MM.1S (cell line): ENCODE measurements at regions not wholly inside any gene's neighbourhood (a gene's known extent, or its start where the extent isn't known, plus 50 kb on each side); places are given as distances from the start of the nearest gene placed in this dataset.
"Not testable (repeated sequence)": the region's sequence is repeated elsewhere in the genome, so short reads cannot be mapped to it uniquely, and the experiment has no call there.

Experiments used
- DNase-seq: peaks from one replicate; pipeline ENCODE4 v3.0.0-alpha.2; 2015
- H2AFZ ChIP-seq: fragments of 300-600 bp; sonication (generic); 2 replicates; pipeline ENCODE4 v1.6.0; 2016; ENCODE audit warnings: antibody characterized with exemption, low read length
- H3F3A ChIP-seq: fragments of 300-600 bp; sonication (generic); 2 replicates; pipeline ENCODE4 v1.6.1; 2016; ENCODE audit warnings: mild to moderate bottlenecking, antibody characterized with exemption, low read length, moderate library complexity, mixed read lengths; ENCODE audit not compliant: insufficient read depth
- H3K27ac ChIP-seq: fragments of 300-600 bp; sonication (generic); 2 replicates; pipeline ENCODE4 v1.5.1; 2016; ENCODE audit warnings: mild to moderate bottlenecking, low read length
- H3K27me3 ChIP-seq: fragments of 300-600 bp; sonication (generic); replicated peaks from 2 replicates; pipeline ENCODE4 v1.6.0; 2016; ENCODE audit warnings: low read length; ENCODE audit not compliant: insufficient read depth
- H3K36me3 ChIP-seq: fragments of 300-600 bp; sonication (generic); replicated peaks from 2 replicates; pipeline ENCODE4 v1.6.1; 2016; ENCODE audit warnings: mild to moderate bottlenecking, low read length, mixed read lengths; ENCODE audit not compliant: insufficient read depth
- H3K4me1 ChIP-seq: fragments of 300-600 bp; sonication (generic); 2 replicates; pipeline ENCODE4 v1.6.1; 2016; ENCODE audit warnings: low read length, mixed read lengths
- H3K4me2 ChIP-seq: fragments of 300-600 bp; sonication (generic); 2 replicates; pipeline ENCODE4 v1.6.0; 2016; ENCODE audit warnings: low read depth, low read length
- H3K4me3 ChIP-seq: fragments of 300-600 bp; sonication (generic); 2 replicates; pipeline ENCODE4 v1.5.1; 2016; ENCODE audit warnings: low read length, mixed read lengths
- H3K79me2 ChIP-seq: fragments of 300-600 bp; sonication (generic); 2 replicates; pipeline ENCODE4 v1.6.1; 2016; ENCODE audit warnings: mixed run types, low read length, mixed read lengths
- H3K9ac ChIP-seq: fragments of 300-600 bp; sonication (generic); 2 replicates; pipeline ENCODE4 v1.6.1; 2016; ENCODE audit warnings: low read length, mixed read lengths
- H3K9me2 ChIP-seq: fragments of 300-600 bp; sonication (generic); replicated peaks from 2 replicates; pipeline ENCODE4 v1.6.1; 2016; ENCODE audit warnings: mild to moderate bottlenecking, low read length, mixed read lengths; ENCODE audit not compliant: insufficient read depth
- H3K9me3 ChIP-seq: fragments of 300-600 bp; sonication (generic); replicated peaks from 2 replicates; pipeline ENCODE4 v1.6.1; 2016; ENCODE audit warnings: mild to moderate bottlenecking, low read length, mixed read lengths; ENCODE audit not compliant: insufficient read depth
- H4K20me1 ChIP-seq: fragments of 300-600 bp; sonication (generic); 2 replicates; pipeline ENCODE4 v1.6.1; 2016; ENCODE audit warnings: mild to moderate bottlenecking, low read length, moderate library complexity, mixed read lengths; ENCODE audit not compliant: insufficient read depth
- EZH2 ChIP-seq: fragments of 300-600 bp; sonication (generic); optimal IDR thresholded peaks from 2 replicates; pipeline ENCODE3; 2017; ENCODE audit warnings: low read depth, mild to moderate bottlenecking, antibody characterized with exemption, low read length, mixed read lengths
- EZH2phosphoT487 ChIP-seq: fragments of 300-600 bp; sonication (generic); IDR thresholded peaks from 2 replicates; pipeline ENCODE4 v1.6.1; 2018; ENCODE audit warnings: antibody characterized with exemption, low read length
- TF ChIP-seq, protein P1 (sequence below): fragments of 300-600 bp; sonication (generic); IDR thresholded peaks from 2 replicates; pipeline ENCODE4 v1.5.1; 2016; ENCODE audit warnings: antibody characterized with exemption, low read length, mixed read lengths

DNA sequence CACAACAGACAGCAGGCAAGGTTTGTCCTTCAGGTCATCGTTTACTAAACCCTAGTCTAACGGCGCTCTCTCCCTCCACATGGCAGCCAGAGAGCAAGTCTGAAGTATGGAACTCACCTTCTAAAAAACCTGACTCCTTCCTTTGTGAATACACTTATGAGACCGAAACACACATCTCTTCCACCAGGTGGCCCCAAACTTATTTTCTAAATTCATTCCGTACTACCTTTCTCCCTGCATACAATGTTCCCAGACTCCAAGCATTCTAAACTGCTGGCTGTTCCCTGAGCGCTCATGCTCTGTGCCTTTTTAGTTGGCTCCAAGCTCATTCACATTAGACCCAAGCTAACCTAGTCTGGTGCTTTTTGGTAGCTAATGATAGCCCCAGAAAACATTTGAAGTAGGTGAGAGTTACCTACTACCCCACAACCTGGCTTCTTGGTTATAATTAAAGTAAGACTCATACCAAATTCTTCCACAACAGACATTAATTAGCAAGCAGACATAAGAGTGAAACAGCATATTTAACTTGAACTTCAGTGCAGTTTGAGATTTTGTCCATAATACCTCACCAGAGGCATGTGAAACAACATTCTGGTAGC lies 67.6 kb upstream of the DCLK2 start:
- Histone ChIP-seq H3K4me3 (no peak overlapping the region), H3K9me2 (no peaks in the 10 kb centered on the region), H3K4me2 (no peak overlapping the region), H3F3A (no peaks in the 10 kb centered on the region), H3K4me1 (no peaks in the 10 kb centered on the region), H3K79me2 (no peaks in the 10 kb centered on the region), H3K27me3 (no peaks in the 10 kb centered on the region), H3K9me3 (no peaks in the 10 kb centered on the region), H3K9ac (no peak overlapping the region), H3K27ac (no peak overlapping the region), H3K36me3 (no peaks in the 10 kb centered on the region), H2AFZ (no peak overlapping the region), H4K20me1 (no peaks in the 10 kb centered on the region)
- TF ChIP-seq, protein P1, sequence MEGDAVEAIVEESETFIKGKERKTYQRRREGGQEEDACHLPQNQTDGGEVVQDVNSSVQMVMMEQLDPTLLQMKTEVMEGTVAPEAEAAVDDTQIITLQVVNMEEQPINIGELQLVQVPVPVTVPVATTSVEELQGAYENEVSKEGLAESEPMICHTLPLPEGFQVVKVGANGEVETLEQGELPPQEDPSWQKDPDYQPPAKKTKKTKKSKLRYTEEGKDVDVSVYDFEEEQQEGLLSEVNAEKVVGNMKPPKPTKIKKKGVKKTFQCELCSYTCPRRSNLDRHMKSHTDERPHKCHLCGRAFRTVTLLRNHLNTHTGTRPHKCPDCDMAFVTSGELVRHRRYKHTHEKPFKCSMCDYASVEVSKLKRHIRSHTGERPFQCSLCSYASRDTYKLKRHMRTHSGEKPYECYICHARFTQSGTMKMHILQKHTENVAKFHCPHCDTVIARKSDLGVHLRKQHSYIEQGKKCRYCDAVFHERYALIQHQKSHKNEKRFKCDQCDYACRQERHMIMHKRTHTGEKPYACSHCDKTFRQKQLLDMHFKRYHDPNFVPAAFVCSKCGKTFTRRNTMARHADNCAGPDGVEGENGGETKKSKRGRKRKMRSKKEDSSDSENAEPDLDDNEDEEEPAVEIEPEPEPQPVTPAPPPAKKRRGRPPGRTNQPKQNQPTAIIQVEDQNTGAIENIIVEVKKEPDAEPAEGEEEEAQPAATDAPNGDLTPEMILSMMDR = peak; percentile 61
- TF ChIP-seq EZH2phosphoT487 = no peak
- no peak for TF ChIP-seq EZH2
- peak; percentile 58 for DNase-seq

DNA sequence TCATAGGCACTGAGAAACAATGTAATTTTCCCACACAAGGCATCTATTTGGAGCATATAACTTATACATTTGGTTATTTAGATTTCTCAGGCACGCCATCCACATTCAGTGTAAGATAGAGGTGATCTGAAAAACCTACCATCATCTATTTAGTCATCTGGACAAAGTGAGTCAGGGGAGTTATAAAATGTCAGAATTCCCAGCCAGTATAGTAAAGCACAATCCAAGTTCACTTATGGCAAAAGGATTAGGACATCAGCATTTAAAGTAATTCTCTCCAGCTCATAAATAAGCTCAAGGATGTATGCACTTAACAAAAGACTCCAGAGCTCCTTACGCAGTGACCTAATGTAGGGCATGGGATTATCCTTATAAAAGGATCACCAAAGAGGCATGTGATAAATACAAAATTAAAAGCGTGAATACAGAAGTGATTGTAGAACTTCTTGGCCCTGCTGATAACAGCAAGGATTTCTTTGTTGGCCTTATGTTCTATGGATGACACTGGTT lies 65.3 kb upstream of the DCLK2 start:
- Histone ChIP-seq H3K4me1 (no peaks in the 10 kb centered on the region), H4K20me1 (no peaks in the 10 kb centered on the region), H3F3A (no peaks in the 10 kb centered on the region), H3K9me2 (no peaks in the 10 kb centered on the region), H3K36me3 (no peaks in the 10 kb centered on the region), H3K4me3 (no peak overlapping the region), H3K79me2 (no peaks in the 10 kb centered on the region), H2AFZ (no peak overlapping the region), H3K9me3 (no peaks in the 10 kb centered on the region), H3K4me2 (no peak overlapping the region), H3K27me3 (no peaks in the 10 kb centered on the region), H3K27ac (no peak overlapping the region), H3K9ac (no peak overlapping the region)
- no peak for DNase-seq
- TF ChIP-seq EZH2 (no peak), EZH2phosphoT487 (no peak)
- TF ChIP-seq, protein P1 = no peak

DNA sequence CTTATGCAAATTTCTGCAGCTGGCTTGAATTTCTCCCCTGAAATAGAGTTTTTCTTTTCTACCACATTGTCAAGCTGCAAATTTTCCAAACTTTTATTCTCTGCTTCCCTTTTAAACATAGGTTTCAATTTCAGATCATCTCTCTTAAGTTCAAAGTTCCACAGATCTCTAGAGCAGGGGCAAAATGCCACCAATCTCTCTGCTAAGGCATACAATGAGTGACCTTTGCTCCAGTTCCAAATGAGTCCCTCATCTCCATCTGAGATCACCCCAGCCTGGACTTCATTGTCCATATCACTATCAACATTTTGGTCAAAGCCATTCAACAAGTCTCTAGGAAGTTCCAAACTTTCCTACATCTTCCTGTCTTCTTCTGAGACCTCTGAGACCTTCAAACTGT lies 62.3 kb upstream of the DCLK2 start:
- H3K4me1 ChIP-seq, H3K4me2 ChIP-seq, H3K36me3 ChIP-seq, H3K27ac ChIP-seq, H3K9ac ChIP-seq, H4K20me1 ChIP-seq, H3K79me2 ChIP-seq, H3K9me2 ChIP-seq, H3K4me3 ChIP-seq, H3K27me3 ChIP-seq, H2AFZ ChIP-seq, H3F3A ChIP-seq, DNase-seq, H3K9me3 ChIP-seq: not testable (repeated sequence)

DNA sequence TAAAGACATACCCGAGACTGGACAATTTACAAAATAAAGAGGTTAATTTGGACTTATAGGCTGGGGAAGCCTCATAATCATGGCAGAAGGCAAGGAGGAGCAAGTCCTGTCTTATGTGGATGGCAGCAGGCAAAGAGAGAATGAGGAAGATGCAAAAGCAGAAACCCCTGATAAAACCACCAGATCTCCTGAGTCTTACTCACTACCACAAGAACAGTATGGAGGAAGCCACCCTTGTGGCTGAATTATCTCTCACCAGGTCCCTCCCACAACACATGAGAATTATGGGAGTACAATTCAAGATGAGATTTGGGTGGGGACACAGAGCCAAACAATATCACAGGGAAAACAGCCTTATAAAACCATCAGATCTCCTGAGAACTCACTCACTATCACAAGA lies 61.6 kb upstream of the DCLK2 start:
- not testable (repeated sequence) for H3K9me3 ChIP-seq, H3K27ac ChIP-seq, H3K79me2 ChIP-seq, H3K9ac ChIP-seq, H3K4me2 ChIP-seq, H3K4me3 ChIP-seq, DNase-seq, H3K36me3 ChIP-seq, H3K27me3 ChIP-seq, H3F3A ChIP-seq, H3K4me1 ChIP-seq, H2AFZ ChIP-seq, H3K9me2 ChIP-seq, H4K20me1 ChIP-seq
